Sigmoid colon (tissue), 6 donors: ENCODE measurements at regions not wholly inside any gene's neighbourhood (a gene's known extent, or its start where the extent isn't known, plus 50 kb on each side); places are given as distances from the start of the nearest gene placed in this dataset.

Source experiments
- DNase-seq: peaks from one replicate; pipeline ENCODE4 v3.0.0-alpha.2; 2019
- H3K27ac ChIP-seq, 4 donors: fragments of 200-600 bp; sonication (generic); one replicate each; pipeline ENCODE4 v1.5.1; 2016 to 2019; ENCODE audit warnings: mild to moderate bottlenecking in 1 of 4
- H3K27me3 ChIP-seq, 3 donors: fragments of 200-600 bp; sonication (generic); one replicate each; pipeline ENCODE4 v1.5.1; 2019; ENCODE audit warnings: mild to moderate bottlenecking in 1 of 3
- H3K36me3 ChIP-seq, 4 donors: fragments of 200-600 bp; sonication (generic); one replicate each; pipeline ENCODE4 v1.5.1; 2016 to 2019
- H3K4me1 ChIP-seq, 4 donors: fragments of 200-600 bp; sonication (generic); one replicate each; pipeline ENCODE4 v1.5.1; 2017 to 2019
- H3K4me3 ChIP-seq, 4 donors: fragments of 200-600 bp; sonication (generic); one replicate each; pipeline ENCODE4 v1.5.1; 2017 to 2019; ENCODE audit warnings: mild to moderate bottlenecking in 2 of 4, moderate library complexity in 1 of 4
- H3K9me3 ChIP-seq, 4 donors: fragments of 200-600 bp in 3 of 4; sonication (generic) in 3 of 4; one replicate each; pipeline versions ENCODE4 v1.5.1 to v1.6.1; 2013 to 2019
- CTCF ChIP-seq, 4 experiments: fragments of 450-650 bp in 3 of 4; fragments of 200-600 bp in 1 of 4; IDR thresholded peaks; one replicate each; pipeline ENCODE4 v1.5.1; 2016 to 2019; ENCODE audit warnings: antibody characterized with exemption in 4 of 4, mild to moderate bottlenecking in 3 of 4, moderate library complexity in 2 of 4
- EP300 ChIP-seq, 4 donors: sonication (generic); formaldehyde crosslinking; IDR thresholded peaks; one replicate each; pipeline ENCODE4 v1.6.1; 2017; ENCODE audit warnings: antibody characterized with exemption in 4 of 4
- POLR2A ChIP-seq, 2 donors: fragments of 450-650 bp; IDR thresholded peaks; one replicate each; pipeline ENCODE4 v1.6.1; 2016; ENCODE audit warnings: antibody characterized with exemption in 2 of 2, mild to moderate bottlenecking in 2 of 2, moderate library complexity in 2 of 2
- POLR2AphosphoS5 ChIP-seq, 4 donors: sonication (generic); formaldehyde crosslinking; IDR thresholded peaks; one replicate each; pipeline ENCODE4 v1.6.1; 2017; ENCODE audit warnings: antibody characterized with exemption in 4 of 4
- WGBS, 2 donors: extraction: QIAGEN DNeasy Blood & Tissue Kit; methylation state at CpG; one replicate each; pipeline ENCODE4 v1.1.7; 2013; 5-methylcytosine and 5-hydroxymethylcytosine counted together
- intact Hi-C: fragments of 100-400 bp; cut with DNase I; formaldehyde crosslinking; loops from one replicate; pipeline ENCODE4 v1.15.1; 2023
- donor health status: healthy with polysubstance abuse.
- donor health status: healthy.

GRCh38 chr16:79363035-79363434 lies 237.5 kb downstream of the MAF start:
- no peaks in the 10 kb centered on the region for H3K4me1 ChIP-seq
- no peak overlapping the region for H3K4me3 ChIP-seq
- no peak for DNase-seq
- H3K27me3 ChIP-seq = no peaks in the 10 kb centered on the region
- 84 to 85% methylated on average over 1 of the region's 1 CpG for WGBS, 2 donors
- intact Hi-C loops = no loop called here
- H3K27ac ChIP-seq = no peak overlapping the region
- no peak for TF ChIP-seq EP300 (IDR thresholded peaks at IDR 0.05)
- no peak for TF ChIP-seq POLR2A (IDR thresholded peaks at IDR 0.05)
- TF ChIP-seq POLR2AphosphoS5 (IDR thresholded peaks at IDR 0.05) = no peak
- no peak for TF ChIP-seq CTCF (IDR thresholded peaks at IDR 0.05)
- H3K36me3 ChIP-seq = no peaks in the 10 kb centered on the region
- peaks cover 0 to 4% (median under 1%) of the 10 kb centered on the region in 4 donors for H3K9me3 ChIP-seq

DNA sequence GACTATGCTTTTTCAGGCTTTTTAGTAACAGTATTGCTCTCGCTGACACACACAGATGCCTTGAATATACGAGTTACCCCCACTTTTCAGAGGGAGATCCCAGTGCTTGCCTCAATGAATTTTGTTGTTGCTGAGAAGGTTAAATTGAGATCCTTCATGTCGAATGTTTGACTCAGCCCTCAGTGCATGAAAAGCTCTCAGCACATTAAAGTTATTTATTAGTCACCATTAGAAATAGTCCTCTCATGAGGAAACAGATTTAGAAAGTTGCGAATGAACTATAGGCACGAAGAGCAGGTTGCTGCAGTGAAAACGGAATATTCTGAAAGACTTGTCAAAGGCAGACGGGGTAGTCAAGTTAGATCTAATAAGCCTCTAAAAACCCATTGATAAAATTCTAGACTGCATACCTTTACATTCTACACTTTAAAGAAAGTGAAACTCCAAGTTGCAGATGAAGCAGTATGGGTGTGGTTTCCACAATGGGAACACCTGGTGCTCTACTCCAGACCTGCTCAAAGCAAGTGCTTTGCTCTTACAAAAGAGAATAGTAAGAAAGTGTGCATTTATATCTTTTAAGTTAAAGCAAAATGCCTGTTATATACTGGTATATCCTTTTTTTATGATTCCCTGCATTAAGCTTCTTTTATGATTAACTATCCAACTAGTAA lies 238.1 kb downstream of the MAF start:
- DNase-seq = no peak
- H3K36me3 ChIP-seq = no peaks in the 10 kb centered on the region
- H3K4me3 ChIP-seq = no peak overlapping the region
- intact Hi-C loops = no loop called here
- no peak overlapping the region for H3K27ac ChIP-seq
- no peaks in the 10 kb centered on the region for H3K27me3 ChIP-seq
- no peak for TF ChIP-seq EP300 (IDR thresholded peaks at IDR 0.05)
- TF ChIP-seq POLR2A (IDR thresholded peaks at IDR 0.05) = no peak
- peaks cover 0 to 4% (median under 1%) of the 10 kb centered on the region in 4 donors for H3K9me3 ChIP-seq
- H3K4me1 ChIP-seq = no peaks in the 10 kb centered on the region
- 65 to 74% methylated on average over 7 of the region's 7 CpGs for WGBS, 2 donors

DNA sequence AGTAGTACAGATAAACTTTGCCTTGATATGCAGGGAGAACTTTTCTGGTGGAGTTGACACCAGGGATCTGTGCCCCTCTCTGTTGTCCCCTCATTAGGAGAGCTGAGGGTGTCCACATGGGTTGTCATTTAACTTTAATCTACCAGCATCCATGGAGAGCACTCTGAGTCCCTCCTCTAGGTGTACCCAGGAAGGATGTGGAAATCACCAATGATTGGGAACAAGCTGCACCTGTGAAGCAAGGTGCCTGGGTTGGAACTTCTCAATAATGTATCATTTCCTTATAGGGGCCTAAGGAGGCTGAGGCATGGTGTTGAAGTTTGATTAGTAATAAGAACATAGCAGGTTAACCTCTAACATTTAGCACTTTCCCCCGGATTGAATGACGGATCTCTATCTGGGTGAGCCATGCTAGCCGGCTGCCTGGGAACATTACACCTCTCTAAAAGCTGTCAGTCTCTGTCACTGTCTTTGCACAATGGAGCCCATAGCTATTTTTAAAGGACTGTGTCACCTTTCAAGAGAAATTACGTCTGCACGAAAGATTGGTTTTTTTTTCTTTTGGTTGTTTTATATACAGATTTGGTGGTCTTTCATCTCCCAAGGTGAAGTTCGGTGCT lies 239.3 kb downstream of the MAF start:
- intact Hi-C loops = no loop called here
- TF ChIP-seq POLR2AphosphoS5 (IDR thresholded peaks at IDR 0.05) = no peak
- TF ChIP-seq CTCF (IDR thresholded peaks at IDR 0.05) = no peak
- TF ChIP-seq EP300 (IDR thresholded peaks at IDR 0.05) = no peak
- no peak for TF ChIP-seq POLR2A (IDR thresholded peaks at IDR 0.05)
- WGBS, 2 donors = 94 to 95% methylated on average over 6 of the region's 6 CpGs
- no peak for DNase-seq
- H3K9me3 ChIP-seq = peaks cover 0 to 2% (median 0%) of the 10 kb centered on the region in 4 donors
- no peak overlapping the region for H3K27ac ChIP-seq
- no peaks in the 10 kb centered on the region for H3K27me3 ChIP-seq
- H3K36me3 ChIP-seq = no peaks in the 10 kb centered on the region
- no peaks in the 10 kb centered on the region for H3K4me1 ChIP-seq
- no peak overlapping the region for H3K4me3 ChIP-seq

DNA sequence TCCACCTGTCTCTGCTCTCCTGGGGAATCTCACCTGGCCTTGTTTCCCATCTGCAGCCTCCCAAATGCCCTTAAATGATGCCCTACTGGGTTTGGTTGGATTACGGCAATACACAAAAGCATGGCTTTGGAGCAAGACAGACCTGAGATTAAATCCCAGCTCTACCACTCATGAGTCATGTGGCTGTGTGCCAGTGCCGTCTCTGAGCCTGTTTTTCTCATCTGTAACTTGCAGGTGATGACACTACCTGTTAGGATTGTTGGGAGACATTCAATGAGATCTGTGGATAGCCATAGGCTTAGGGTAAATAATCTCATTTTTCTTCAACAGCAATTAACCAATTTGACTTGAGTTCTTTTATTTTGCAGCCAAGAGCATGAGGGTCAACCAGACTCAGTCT lies 240.3 kb downstream of the MAF start:
- TF ChIP-seq EP300 (IDR thresholded peaks at IDR 0.05) = no peak
- 86 to 87% methylated on average over 2 of the region's 2 CpGs for WGBS, 2 donors
- H3K4me3 ChIP-seq = no peak overlapping the region
- H3K9me3 ChIP-seq = peaks cover 0 to 2% (median 0%) of the 10 kb centered on the region in 4 donors
- H3K27me3 ChIP-seq = no peaks in the 10 kb centered on the region
- no peaks in the 10 kb centered on the region for H3K36me3 ChIP-seq
- no peaks in the 10 kb centered on the region for H3K4me1 ChIP-seq
- intact Hi-C loops = no loop called here
- no peak for DNase-seq
- H3K27ac ChIP-seq = no peak overlapping the region

- intact Hi-C loops = no loop called here
- Histone ChIP-seq H3K9me3 (peaks cover 0 to 2% (median 0%) of the 10 kb centered on the region in 4 donors), H3K36me3 (no peaks in the 10 kb centered on the region), H3K27me3 (no peaks in the 10 kb centered on the region), H3K27ac (no peak overlapping the region), H3K4me3 (no peak overlapping the region), H3K4me1 (no peaks in the 10 kb centered on the region)
- DNase-seq = no peak
- TF ChIP-seq EP300 (IDR thresholded peaks at IDR 0.05) (no peak), CTCF (IDR thresholded peaks at IDR 0.05) (no peak), POLR2AphosphoS5 (IDR thresholded peaks at IDR 0.05) (no peak), POLR2A (IDR thresholded peaks at IDR 0.05) (no peak)
- 54 to 86% methylated on average over 4 of the region's 4 CpGs for WGBS, 2 donors
Observed at GRCh38 chr16:79359082-79359481, 241.5 kb downstream of the MAF start.
